Mesothelial cell of epicardium (in vitro differentiated cells): ENCODE measurements at regions not wholly inside any gene's neighbourhood (a gene's known extent, or its start where the extent isn't known, plus 50 kb on each side); places are given as distances from the start of the nearest gene placed in this dataset.
"Not testable (repeated sequence)": the region's sequence is repeated elsewhere in the genome, so short reads cannot be mapped to it uniquely, and the experiment has no call there.

ENCODE experiments used
- DNase-seq, 2 experiments: peaks; one replicate each; pipeline ENCODE4 v3.0.0; 2021; ENCODE audit warnings: low spot score in 2 of 2; ENCODE audit not compliant: unreplicated experiment in 2 of 2
- H3K27ac Mint-ChIP-seq: 2 replicates; pipeline ENCODE4 v1.8.0; 2021; ENCODE audit warnings: mixed read lengths
- H3K27me3 Mint-ChIP-seq: 2 replicates; pipeline ENCODE4 v1.8.0; 2021; ENCODE audit warnings: low read depth, mixed read lengths
- H3K36me3 Mint-ChIP-seq: 2 replicates; pipeline ENCODE4 v1.8.0; 2021; ENCODE audit warnings: mixed read lengths
- H3K4me1 Mint-ChIP-seq: 2 replicates; pipeline ENCODE4 v1.8.0; 2021; ENCODE audit warnings: mixed read lengths
- H3K4me3 Mint-ChIP-seq: 2 replicates; pipeline ENCODE4 v1.8.0; 2021; ENCODE audit warnings: mild to moderate bottlenecking, moderate library complexity, mixed read lengths
- H3K9me3 Mint-ChIP-seq: 2 replicates; pipeline ENCODE4 v1.8.0; 2021; ENCODE audit warnings: mixed read lengths
- TF ChIP-seq, protein P1 (sequence below): fragments of 200-600 bp; sonication (generic); IDR thresholded peaks from one replicate; pipeline ENCODE4 v1.5.0; 2021; ENCODE audit warnings: antibody characterized with exemption; ENCODE audit not compliant: unreplicated experiment

DNA sequence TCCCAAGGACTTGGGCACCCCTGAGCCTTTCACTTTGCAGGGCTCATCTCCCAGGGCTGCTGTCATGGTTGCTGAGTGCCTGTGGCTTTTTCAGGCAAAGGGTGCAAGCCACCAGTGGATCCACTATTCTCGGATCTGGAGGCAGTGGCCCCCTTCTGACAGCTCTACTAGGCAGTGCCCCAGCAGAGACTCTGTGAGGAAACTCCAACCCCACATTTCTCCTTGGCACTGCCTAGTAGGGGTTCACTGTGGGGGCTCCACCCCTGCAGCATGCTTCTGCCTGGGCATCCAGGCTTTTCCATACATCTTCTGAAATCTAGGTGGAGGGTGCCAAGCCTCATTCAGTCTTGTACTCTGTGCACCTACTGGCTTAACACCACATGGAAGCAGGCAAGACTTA is 675.0 kb upstream of the MBL2 start:
- TF ChIP-seq, protein P1, sequence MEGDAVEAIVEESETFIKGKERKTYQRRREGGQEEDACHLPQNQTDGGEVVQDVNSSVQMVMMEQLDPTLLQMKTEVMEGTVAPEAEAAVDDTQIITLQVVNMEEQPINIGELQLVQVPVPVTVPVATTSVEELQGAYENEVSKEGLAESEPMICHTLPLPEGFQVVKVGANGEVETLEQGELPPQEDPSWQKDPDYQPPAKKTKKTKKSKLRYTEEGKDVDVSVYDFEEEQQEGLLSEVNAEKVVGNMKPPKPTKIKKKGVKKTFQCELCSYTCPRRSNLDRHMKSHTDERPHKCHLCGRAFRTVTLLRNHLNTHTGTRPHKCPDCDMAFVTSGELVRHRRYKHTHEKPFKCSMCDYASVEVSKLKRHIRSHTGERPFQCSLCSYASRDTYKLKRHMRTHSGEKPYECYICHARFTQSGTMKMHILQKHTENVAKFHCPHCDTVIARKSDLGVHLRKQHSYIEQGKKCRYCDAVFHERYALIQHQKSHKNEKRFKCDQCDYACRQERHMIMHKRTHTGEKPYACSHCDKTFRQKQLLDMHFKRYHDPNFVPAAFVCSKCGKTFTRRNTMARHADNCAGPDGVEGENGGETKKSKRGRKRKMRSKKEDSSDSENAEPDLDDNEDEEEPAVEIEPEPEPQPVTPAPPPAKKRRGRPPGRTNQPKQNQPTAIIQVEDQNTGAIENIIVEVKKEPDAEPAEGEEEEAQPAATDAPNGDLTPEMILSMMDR: no peak
- no peak overlapping the region for H3K4me3 Mint-ChIP-seq
- H3K4me1 Mint-ChIP-seq: peaks cover 2% of the 10 kb centered on the region
- no peak for DNase-seq
- H3K27ac Mint-ChIP-seq: no peak overlapping the region
- H3K27me3 Mint-ChIP-seq: no peaks in the 10 kb centered on the region
- no peaks in the 10 kb centered on the region for H3K36me3 Mint-ChIP-seq
- peaks cover 21% of the 10 kb centered on the region for H3K9me3 Mint-ChIP-seq

DNA sequence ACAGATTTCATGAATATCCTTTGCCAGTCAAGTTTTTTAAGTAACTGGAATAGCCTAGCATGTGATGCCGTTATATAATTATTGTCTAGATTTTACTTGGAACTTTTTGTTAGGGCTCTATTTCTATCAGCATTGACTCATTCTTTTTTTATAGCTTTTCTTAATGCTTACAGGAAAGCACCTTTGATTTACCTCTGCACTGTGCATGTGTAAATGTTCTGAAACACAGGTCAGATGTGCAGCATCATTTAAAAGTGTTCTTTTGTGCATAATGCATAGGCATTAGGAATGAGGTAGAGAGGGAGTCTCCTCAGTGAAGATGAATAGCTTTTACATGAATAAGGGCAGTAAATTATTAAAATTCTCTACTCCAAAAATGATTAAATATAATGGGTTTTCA is 669.3 kb upstream of the MBL2 start:
- TF ChIP-seq, protein P1: no peak
- peaks cover 32% of the 10 kb centered on the region for H3K4me1 Mint-ChIP-seq
- no peak overlapping the region for H3K27ac Mint-ChIP-seq
- no peak for DNase-seq
- H3K36me3 Mint-ChIP-seq: no peaks in the 10 kb centered on the region
- H3K9me3 Mint-ChIP-seq: peaks cover 5% of the 10 kb centered on the region
- H3K4me3 Mint-ChIP-seq: no peak overlapping the region
- H3K27me3 Mint-ChIP-seq: no peaks in the 10 kb centered on the region

GRCh38 chr10:53440601-53441000 is 668.0 kb upstream of the MBL2 start:
- Mint-ChIP-seq H3K9me3 (peaks cover 3% of the 10 kb centered on the region), H3K27me3 (no peaks in the 10 kb centered on the region), H3K4me3 (no peak overlapping the region), H3K36me3 (no peaks in the 10 kb centered on the region), H3K4me1 (peaks cover 37% of the 10 kb centered on the region), H3K27ac (no peak overlapping the region)
- TF ChIP-seq, protein P1: no peak
- DNase-seq: no peak

DNA sequence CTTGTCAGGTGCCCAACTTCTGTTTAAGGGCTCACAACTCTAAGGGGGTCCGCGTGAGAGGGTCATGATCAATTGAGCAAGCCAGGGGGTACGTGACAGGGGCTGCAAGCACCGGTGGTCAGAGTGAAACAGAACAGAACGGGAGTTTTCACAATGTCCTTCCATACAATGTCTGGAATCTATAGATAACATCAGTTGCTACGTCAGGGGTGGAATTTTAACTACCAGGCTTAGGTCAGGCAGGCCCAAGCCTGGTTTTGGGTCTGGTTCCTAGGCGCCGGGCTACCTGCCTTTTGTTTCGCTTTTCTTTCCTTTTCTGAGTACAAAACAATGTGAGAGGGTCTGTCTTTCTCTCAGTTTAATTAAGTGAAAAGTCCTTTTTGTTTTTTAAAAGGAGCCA is 666.5 kb upstream of the MBL2 start:
- H3K27me3 Mint-ChIP-seq, H3K36me3 Mint-ChIP-seq, DNase-seq, H3K9me3 Mint-ChIP-seq: not testable (repeated sequence)
- H3K4me1 Mint-ChIP-seq: peaks cover 37% of the 10 kb centered on the region
- peak overlapping the region; percentile 60 for H3K4me3 Mint-ChIP-seq
- peak overlapping the region; percentile 89 for H3K27ac Mint-ChIP-seq

GRCh38 chr10:53434413-53434812 is 661.8 kb upstream of the MBL2 start:
- no peaks in the 10 kb centered on the region for H3K36me3 Mint-ChIP-seq
- H3K27ac Mint-ChIP-seq: no peak overlapping the region
- no peak for DNase-seq
- peaks cover 29% of the 10 kb centered on the region for H3K4me1 Mint-ChIP-seq
- H3K9me3 Mint-ChIP-seq: peaks cover 3% of the 10 kb centered on the region
- no peaks in the 10 kb centered on the region for H3K27me3 Mint-ChIP-seq
- H3K4me3 Mint-ChIP-seq: no peak overlapping the region
- TF ChIP-seq, protein P1: no peak

GRCh38 chr10:53432035-53432434 is 659.5 kb upstream of the MBL2 start:
- Mint-ChIP-seq H3K4me3 (no peak overlapping the region), H3K27me3 (no peaks in the 10 kb centered on the region), H3K27ac (peak overlapping the region; percentile 11), H3K9me3 (no peaks in the 10 kb centered on the region), H3K36me3 (no peaks in the 10 kb centered on the region), H3K4me1 (peaks cover 16% of the 10 kb centered on the region)
- TF ChIP-seq, protein P1: no peak
- no peak for DNase-seq
